ENCODE measurements at regions not wholly inside any gene's neighbourhood (a gene's known extent, or its start where the extent isn't known, plus 50 kb on each side); places are given as distances from the start of the nearest gene placed in this dataset.

- intact Hi-C loops (cut with micrococcal nuclease): no loop called here
- Histone ChIP-seq H4K20me1 (ENCODE audit: insufficient read depth, low read length) (no peaks in the 10 kb centered on the region), H3K4me2 (replicated peaks; ENCODE audit: extremely low read depth, low read length, poor library complexity, severe bottlenecking) (no peak overlapping the region), H2AFZ (ENCODE audit: insufficient read depth, low read depth, low read length, poor library complexity, severe bottlenecking) (no peak overlapping the region), H3K4me3 (replicated peaks in 1 of 3; ENCODE audit: low read depth in 2 of 3, low read length in 3 of 3) (no peak overlapping the region), H3K9ac (ENCODE audit: insufficient read depth, low read length, poor library complexity, severe bottlenecking) (no peak overlapping the region), H3K4me1 (ENCODE audit: control insufficient read depth in 1 of 2, insufficient read depth in 2 of 2, low read length in 2 of 2) (no peaks in the 10 kb centered on the region), H3K79me2 (ENCODE audit: insufficient read depth, low read length) (no peaks in the 10 kb centered on the region), H3K27me3 (ENCODE audit: control insufficient read depth in 2 of 2, insufficient read depth in 2 of 2, low read length in 2 of 2) (no peaks in the 10 kb centered on the region), H3K27ac (ENCODE audit: low read depth in 1 of 2, low read length in 2 of 2) (no peak overlapping the region), H3K36me3 (replicated peaks in 1 of 2; ENCODE audit: control insufficient read depth in 1 of 2, insufficient read depth in 2 of 2, low read length in 2 of 2) (no peaks in the 10 kb centered on the region), H3K9me3 (replicated peaks in 1 of 2; ENCODE audit: control insufficient read depth in 1 of 2, insufficient read depth in 1 of 2, low read length in 2 of 2) (peaks cover 0 to 3% of the 10 kb centered on the region in 2 donors)
- TF ChIP-seq CTCF (IDR thresholded peaks at IDR 0.05): no peak
- no peaks in the 10 kb centered on the region for H3K36me3 Mint-ChIP-seq
- H3K4me1 Mint-ChIP-seq: no peaks in the 10 kb centered on the region
- H3K27ac Mint-ChIP-seq: no peak overlapping the region
- no peak for DNase-seq
- H3K27me3 Mint-ChIP-seq (ENCODE audit: low read depth in 3 of 3): peaks cover 0 to 7% (median 0%) of the 10 kb centered on the region in 3 donors
- peaks cover 0 to 14% (median 8%) of the 10 kb centered on the region in 7 donors for H3K9me3 Mint-ChIP-seq
- H3K4me3 Mint-ChIP-seq: no peak overlapping the region
Observed at GRCh38 chr13:94936633-94937032, 224.3 kb upstream of the SOX21 start.

GRCh38 chr13:94933936-94934335, 221.6 kb upstream of the SOX21 start:
- H3K27me3 Mint-ChIP-seq (ENCODE audit: low read depth in 3 of 3): peaks cover 0 to 10% (median 0%) of the 10 kb centered on the region in 3 donors
- H3K4me3 ChIP-seq (replicated peaks in 1 of 3; ENCODE audit: low read depth in 2 of 3, low read length in 3 of 3): no peak overlapping the region
- no peaks in the 10 kb centered on the region for H3K4me1 Mint-ChIP-seq
- H3K79me2 ChIP-seq (ENCODE audit: insufficient read depth, low read length): no peaks in the 10 kb centered on the region
- H4K20me1 ChIP-seq (ENCODE audit: insufficient read depth, low read length): no peaks in the 10 kb centered on the region
- no peak for TF ChIP-seq CTCF (IDR thresholded peaks at IDR 0.05)
- no peak overlapping the region for H3K4me2 ChIP-seq (replicated peaks; ENCODE audit: extremely low read depth, low read length, poor library complexity, severe bottlenecking)
- WGBS (ENCODE audit: insufficient coverage): no CpG with 5 or more reads among the region's 4 CpGs
- H3K27ac Mint-ChIP-seq: no peak overlapping the region
- no peak overlapping the region for H2AFZ ChIP-seq (ENCODE audit: insufficient read depth, low read depth, low read length, poor library complexity, severe bottlenecking)
- H3K4me3 Mint-ChIP-seq: no peak overlapping the region
- peaks cover 0 to 15% (median 8%) of the 10 kb centered on the region in 7 donors for H3K9me3 Mint-ChIP-seq
- no peaks in the 10 kb centered on the region for H3K27me3 ChIP-seq (ENCODE audit: control insufficient read depth in 2 of 2, insufficient read depth in 2 of 2, low read length in 2 of 2)
- H3K27ac ChIP-seq (ENCODE audit: low read depth in 1 of 2, low read length in 2 of 2): no peak overlapping the region
- no peaks in the 10 kb centered on the region for H3K4me1 ChIP-seq (ENCODE audit: control insufficient read depth in 1 of 2, insufficient read depth in 2 of 2, low read length in 2 of 2)
- H3K36me3 Mint-ChIP-seq: no peaks in the 10 kb centered on the region
- peaks cover 0 to 3% of the 10 kb centered on the region in 2 donors for H3K9me3 ChIP-seq (replicated peaks in 1 of 2; ENCODE audit: control insufficient read depth in 1 of 2, insufficient read depth in 1 of 2, low read length in 2 of 2)
- intact Hi-C loops (cut with micrococcal nuclease): no loop called here
- H3K36me3 ChIP-seq (replicated peaks in 1 of 2; ENCODE audit: control insufficient read depth in 1 of 2, insufficient read depth in 2 of 2, low read length in 2 of 2): no peaks in the 10 kb centered on the region
- DNase-seq: no peak
- H3K9ac ChIP-seq (ENCODE audit: insufficient read depth, low read length, poor library complexity, severe bottlenecking): no peak overlapping the region

All from CD14-positive monocyte (primary cell).